ENCODE measurements at regions not wholly inside any gene's neighbourhood (a gene's known extent, or its start where the extent isn't known, plus 50 kb on each side); places are given as distances from the start of the nearest gene placed in this dataset.

- Histone ChIP-seq H3K4me2 (ENCODE audit: low read depth, low read length) (no peak overlapping the region), H3F3A (ENCODE audit: insufficient read depth, low read length) (no peaks in the 10 kb centered on the region), H4K20me1 (ENCODE audit: insufficient read depth, low read length) (no peaks in the 10 kb centered on the region), H3K9me3 (replicated peaks; ENCODE audit: insufficient read depth, low read length) (no peaks in the 10 kb centered on the region), H3K4me3 (ENCODE audit: low read length) (no peak overlapping the region), H3K27ac (ENCODE audit: low read length) (no peak overlapping the region), H3K9ac (ENCODE audit: low read length) (no peak overlapping the region), H3K79me2 (ENCODE audit: low read length) (no peaks in the 10 kb centered on the region), H3K4me1 (ENCODE audit: low read length) (no peaks in the 10 kb centered on the region), H3K9me2 (replicated peaks; ENCODE audit: insufficient read depth, low read length) (no peaks in the 10 kb centered on the region), H3K27me3 (replicated peaks; ENCODE audit: insufficient read depth, low read length) (peaks cover 65% of the 10 kb centered on the region), H2AFZ (ENCODE audit: low read length) (no peak overlapping the region), H3K36me3 (replicated peaks; ENCODE audit: insufficient read depth, low read length) (no peaks in the 10 kb centered on the region)
- TF ChIP-seq EZH2phosphoT487 (IDR thresholded peaks at IDR 0.05; ENCODE audit: low read length) (no peak), CTCF (IDR thresholded peaks at IDR 0.05; ENCODE audit: low read length) (no peak), EZH2 (optimal IDR thresholded peaks at IDR 0.05; ENCODE audit: low read depth, low read length) (no peak)
- no peak for DNase-seq
Observed at GRCh38 chr1:36625935-36626310, 143.2 kb upstream of the CSF3R start.

- Histone ChIP-seq H3K27me3 (replicated peaks; ENCODE audit: insufficient read depth, low read length) (peaks cover 66% of the 10 kb centered on the region), H3K9ac (ENCODE audit: low read length) (no peak overlapping the region), H3K36me3 (replicated peaks; ENCODE audit: insufficient read depth, low read length) (no peaks in the 10 kb centered on the region), H3K79me2 (ENCODE audit: low read length) (no peaks in the 10 kb centered on the region), H3K4me3 (ENCODE audit: low read length) (no peak overlapping the region), H3K9me2 (replicated peaks; ENCODE audit: insufficient read depth, low read length) (no peaks in the 10 kb centered on the region), H2AFZ (ENCODE audit: low read length) (no peak overlapping the region), H4K20me1 (ENCODE audit: insufficient read depth, low read length) (no peaks in the 10 kb centered on the region), H3F3A (ENCODE audit: insufficient read depth, low read length) (no peaks in the 10 kb centered on the region), H3K9me3 (replicated peaks; ENCODE audit: insufficient read depth, low read length) (no peaks in the 10 kb centered on the region), H3K4me1 (ENCODE audit: low read length) (no peaks in the 10 kb centered on the region), H3K27ac (ENCODE audit: low read length) (no peak overlapping the region), H3K4me2 (ENCODE audit: low read depth, low read length) (no peak overlapping the region)
- DNase-seq = no peak
- TF ChIP-seq EZH2phosphoT487 (IDR thresholded peaks at IDR 0.05; ENCODE audit: low read length) (no peak), CTCF (IDR thresholded peaks at IDR 0.05; ENCODE audit: low read length) (no peak)
Observed at GRCh38 chr1:36625253-36625934, 142.7 kb upstream of the CSF3R start.

DNA sequence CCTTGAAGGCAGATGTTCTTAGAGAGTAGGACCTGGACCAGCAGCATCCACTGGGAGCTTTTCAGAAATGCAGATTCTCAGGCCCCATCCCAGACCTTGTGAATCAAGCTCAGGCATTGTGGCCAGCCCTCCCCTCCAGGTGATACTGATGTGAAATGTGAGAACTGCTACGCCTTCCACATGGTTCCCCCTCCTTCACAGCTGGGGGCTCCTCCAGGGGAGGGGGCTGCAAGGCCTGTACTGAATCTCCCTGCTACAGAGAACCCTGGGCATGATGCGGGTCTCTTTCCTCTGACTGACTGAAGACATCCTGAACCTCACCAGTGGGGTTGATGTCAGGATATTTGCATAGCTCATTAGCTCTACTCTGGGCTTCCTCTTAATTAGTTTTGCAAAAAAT lies 141.8 kb upstream of the CSF3R start:
- no peak overlapping the region for H3K27ac ChIP-seq (ENCODE audit: low read length)
- no peaks in the 10 kb centered on the region for H3K36me3 ChIP-seq (replicated peaks; ENCODE audit: insufficient read depth, low read length)
- H3K9me2 ChIP-seq (replicated peaks; ENCODE audit: insufficient read depth, low read length) = no peaks in the 10 kb centered on the region
- H2AFZ ChIP-seq (ENCODE audit: low read length) = no peak overlapping the region
- no peaks in the 10 kb centered on the region for H3K9me3 ChIP-seq (replicated peaks; ENCODE audit: insufficient read depth, low read length)
- DNase-seq = no peak
- peaks cover 72% of the 10 kb centered on the region for H3K27me3 ChIP-seq (replicated peaks; ENCODE audit: insufficient read depth, low read length)
- TF ChIP-seq EZH2 (optimal IDR thresholded peaks at IDR 0.05; ENCODE audit: low read depth, low read length) (no peak), EZH2phosphoT487 (IDR thresholded peaks at IDR 0.05; ENCODE audit: low read length) (no peak), CTCF (IDR thresholded peaks at IDR 0.05; ENCODE audit: low read length) (no peak)
- no peak overlapping the region for H3K9ac ChIP-seq (ENCODE audit: low read length)
- no peak overlapping the region for H3K4me3 ChIP-seq (ENCODE audit: low read length)
- H3K79me2 ChIP-seq (ENCODE audit: low read length) = no peaks in the 10 kb centered on the region
- no peak overlapping the region for H3K4me2 ChIP-seq (ENCODE audit: low read depth, low read length)
- H3K4me1 ChIP-seq (ENCODE audit: low read length) = no peaks in the 10 kb centered on the region
- no peaks in the 10 kb centered on the region for H4K20me1 ChIP-seq (ENCODE audit: insufficient read depth, low read length)
- H3F3A ChIP-seq (ENCODE audit: insufficient read depth, low read length) = no peaks in the 10 kb centered on the region
